GM12878 (cell line): ENCODE measurements at regions not wholly inside any gene's neighbourhood (a gene's known extent, or its start where the extent isn't known, plus 50 kb on each side); places are given as distances from the start of the nearest gene placed in this dataset.

Source experiments
- ATAC-seq: fragments of 200-7000 bp; cut with Tn5 transposase; 3 replicates; pipeline ENCODE4 v1.9.1; 2020; ENCODE audit warnings: mild to moderate bottlenecking, moderate library complexity
- BruUV-seq: library from RNA; stranded (reverse); fragments of 400-500 nt; replicated peaks from 2 replicates; lab custom pipeline; 2021; lab: Mats Ljungman, UMichigan
- CTCF ChIA-PET: fragments of 300-600 bp; sonication (Branson Sonifier 250); formaldehyde crosslinking; extraction: SDS; loops from one replicate; lab custom pipeline; 2021; ENCODE audit warnings: inconsistent platforms; lab: Yijun Ruan, JAX
- POLR2A ChIA-PET: fragments of 350-600 bp; formaldehyde crosslinking; extraction: SDS; loops from one replicate; lab custom pipeline; 2021; ENCODE audit warnings: inconsistent platforms; lab: Charles Lee
- RAD21 ChIA-PET: fragments of 300-600 bp; sonication (Branson Sonifier 250); formaldehyde crosslinking; loops from one replicate; lab custom pipeline; 2023; ENCODE audit warnings: antibody characterized with exemption; ENCODE audit not compliant: unreplicated experiment; lab: Charles Lee
- SMC1A ChIA-PET: fragments of 300-600 bp; sonication (Branson Sonifier 250); formaldehyde crosslinking; loops from one replicate; lab custom pipeline; 2023; ENCODE audit not compliant: unreplicated experiment, uncharacterized antibody; lab: Charles Lee
- DNase-seq: peaks from one replicate; pipeline ENCODE4 v3.0.0-alpha.2; 2011; ENCODE audit warnings: low read depth, low spot score
- FAIRE-seq: peaks from 3 replicates; lab custom pipeline; 2011; peaks lifted over from hg19 to GRCh38; lab: Jason Lieb, UNC
- H2AFZ ChIP-seq: 2 replicates; pipeline ENCODE4 v1.6.0; 2011; ENCODE audit warnings: low read depth, low read length, control low read depth; ENCODE audit not compliant: control insufficient read depth
- H3K27ac ChIP-seq: 2 replicates; pipeline ENCODE4 v1.5.1; 2011; ENCODE audit warnings: control low read depth; ENCODE audit not compliant: control insufficient read depth, insufficient read depth
- H3K27me3 ChIP-seq, 2 experiments: replicated peaks in 1 of 2; 2 replicates each; pipeline versions ENCODE4 v1.6.0 to v1.6.1; 2011; ENCODE audit warnings: low read length in 1 of 2; ENCODE audit not compliant: control insufficient read depth in 2 of 2, insufficient read depth in 2 of 2
- H3K36me3 ChIP-seq, 2 experiments: 2 replicates each; pipeline ENCODE4 v1.5.1; 2011; ENCODE audit warnings: low read length in 1 of 2; ENCODE audit not compliant: control insufficient read depth in 2 of 2, insufficient read depth in 2 of 2
- H3K4me1 ChIP-seq: 2 replicates; pipeline ENCODE4 v1.6.1; 2011; ENCODE audit warnings: mild to moderate bottlenecking, low read length, moderate library complexity, mixed read lengths; ENCODE audit not compliant: control insufficient read depth, insufficient read depth
- H3K4me2 ChIP-seq: 2 replicates; pipeline ENCODE4 v1.6.0; 2011; ENCODE audit warnings: control low read depth; ENCODE audit not compliant: control insufficient read depth, insufficient read depth
- H3K4me3 ChIP-seq: fragments of 200-600 bp; sonication (generic); 2 replicates; pipeline ENCODE4 v1.5.1; 2016
- H3K79me2 ChIP-seq: 2 replicates; pipeline ENCODE4 v1.6.0; 2011; ENCODE audit warnings: low read length; ENCODE audit not compliant: control insufficient read depth, insufficient read depth
- H3K9ac ChIP-seq: 2 replicates; pipeline ENCODE4 v1.8.0; 2011; ENCODE audit warnings: low read length, control low read depth, mixed read lengths; ENCODE audit not compliant: control insufficient read depth, insufficient read depth
- H3K9me3 ChIP-seq: replicated peaks from 3 replicates; pipeline ENCODE4 v1.5.1; 2011; ENCODE audit warnings: mild to moderate bottlenecking, low read length; ENCODE audit not compliant: control insufficient read depth, insufficient read depth
- H4K20me1 ChIP-seq: 2 replicates; pipeline ENCODE4 v1.6.0; 2011; ENCODE audit not compliant: control insufficient read depth, insufficient read depth
- CHD2 ChIP-seq: IDR thresholded peaks from 2 replicates; pipeline ENCODE4 v1.6.1; 2011; ENCODE audit warnings: low read depth, low read length, improper control_type of control experiment, borderline replicate concordance
- HCFC1 ChIP-seq: fragments of 150-350 bp; IDR thresholded peaks from 2 replicates; pipeline ENCODE4 v1.6.1; 2014; ENCODE audit warnings: low read length
- HDAC6 ChIP-seq: fragments of 200-600 bp; sonication (generic); IDR thresholded peaks from one replicate; pipeline ENCODE4 v1.8.0; 2017; ENCODE audit warnings: antibody characterized with exemption; ENCODE audit not compliant: unreplicated experiment
- IKZF1 ChIP-seq: fragments of 450-650 bp; conservative IDR thresholded peaks from 2 replicates; pipeline ENCODE4 v1.6.1; 2017; ENCODE audit warnings: antibody characterized with exemption, mild to moderate bottlenecking
- IRF4 ChIP-seq: IDR thresholded peaks from 2 replicates; pipeline ENCODE4 v1.6.1; 2011; ENCODE audit warnings: low read depth, low read length
- MLLT1 ChIP-seq: fragments of 450-650 bp; IDR thresholded peaks from 2 replicates; pipeline ENCODE4 v1.6.1; 2016; ENCODE audit warnings: mild to moderate bottlenecking
- NR2F1 ChIP-seq: fragments of 450-650 bp; conservative IDR thresholded peaks from 2 replicates; pipeline ENCODE4 v1.6.1; 2017; ENCODE audit warnings: mild to moderate bottlenecking
- SMARCA5 ChIP-seq: fragments of 450-650 bp; IDR thresholded peaks from 2 replicates; pipeline ENCODE4 v1.6.1; 2017; ENCODE audit warnings: mild to moderate bottlenecking
- TARDBP ChIP-seq: IDR thresholded peaks from 2 replicates; pipeline ENCODE4 v1.6.1; 2016; ENCODE audit warnings: borderline replicate concordance
- USF2 ChIP-seq: IDR thresholded peaks from 2 replicates; pipeline ENCODE4 v1.6.1; 2011; ENCODE audit warnings: low read depth, low read length, improper control_type of control experiment, borderline replicate concordance
- WRNIP1 ChIP-seq: IDR thresholded peaks from 2 replicates; pipeline ENCODE4 v1.6.1; 2011; ENCODE audit warnings: low read depth, low read length, improper control_type of control experiment, borderline replicate concordance
- ZNF384 ChIP-seq: IDR thresholded peaks from 2 replicates; pipeline ENCODE4 v1.6.1; 2012; ENCODE audit warnings: low read depth, mild to moderate bottlenecking, low read length, improper control_type of control experiment, borderline replicate concordance
- ZNF622 ChIP-seq: fragments of 450-650 bp; IDR thresholded peaks from 2 replicates; pipeline ENCODE4 v1.6.1; 2017; ENCODE audit warnings: mild to moderate bottlenecking, inconsistent platforms
- WGBS: methylation state at CpG from one replicate; pipeline ENCODE4 v1.1.6; 2016; ENCODE audit warnings: low lambda C conversion rate; ENCODE audit not compliant: insufficient replicate concordance, insufficient coverage; ENCODE audit errors: missing lambda C conversion rate; 5-methylcytosine and 5-hydroxymethylcytosine counted together
- in situ Hi-C: fragments of 300-500 bp; cut with MboI; formaldehyde crosslinking; loops from 9 replicates; pipeline ENCODE4 v1.14.3; 2018; ENCODE audit warnings: mixed read lengths
- intact Hi-C: fragments of 100-400 bp; cut with micrococcal nuclease; formaldehyde crosslinking; loops from one replicate; pipeline ENCODE4 v1.14.2; 2022; ENCODE audit not compliant: unreplicated experiment

GRCh38 chr16:66003201-66003600 lies 363.3 kb upstream of the CDH5 start (continued):
- TF ChIP-seq NR2F1 (no peak), ZNF384 (no peak), MLLT1 (no peak), IKZF1 (no peak), HCFC1 (no peak)

GRCh38 chr16:66002601-66003000 lies 363.9 kb upstream of the CDH5 start:
- ATAC-seq (no peak), FAIRE-seq (no peak), DNase-seq (no peak)
- RAD21 ChIA-PET: no interaction called here
- no peaks in the 10 kb centered on the region for H3K27me3 ChIP-seq
- H3K27ac ChIP-seq: no peak overlapping the region
- no TSS peak for BruUV-seq
- no peaks in the 10 kb centered on the region for H3K36me3 ChIP-seq
- H3K4me1 ChIP-seq: no peaks in the 10 kb centered on the region
- no peak overlapping the region for H2AFZ ChIP-seq
- CTCF ChIA-PET: no interaction called here
- in situ Hi-C loops: no loop called here
- H3K4me2 ChIP-seq: no peak overlapping the region
- POLR2A ChIA-PET: no interaction called here
- no peaks in the 10 kb centered on the region for H3K79me2 ChIP-seq
- intact Hi-C loops: no loop called here
- SMC1A ChIA-PET: interaction anchor here (1.3 kb wide), 1 partner anchor 28 kb away, joined by 5 read pairs; no protein-coding TSS in a partner anchor
- no peak overlapping the region for H3K9ac ChIP-seq
- TF ChIP-seq CHD2 (no peak), HDAC6 (no peak), USF2 (no peak), ZNF622 (no peak), TARDBP (no peak), IRF4 (no peak), SMARCA5 (no peak), WRNIP1 (no peak)
- TF ChIP-seq, all 136 proteins: peak for 0
- Histone ChIP-seq H3K4me3 (no peak overlapping the region), H3K9me3 (no peaks in the 10 kb centered on the region), H4K20me1 (no peaks in the 10 kb centered on the region)
- 45% methylated on average over 7 of the region's 7 CpGs for WGBS
